Effector memory CD8-positive, alpha-beta T cell (primary cell): ENCODE measurements at regions not wholly inside any gene's neighbourhood (a gene's known extent, or its start where the extent isn't known, plus 50 kb on each side); places are given as distances from the start of the nearest gene placed in this dataset.
"Not testable (repeated sequence)": the region's sequence is repeated elsewhere in the genome, so short reads cannot be mapped to it uniquely, and the experiment has no call there.

Experiments
- ATAC-seq: fragments of 150-1000 bp; cut with Tn5 transposase; replicated peaks from 2 replicates; pipeline ENCODE4 v1.10.0; 2021; ENCODE audit warnings: mild to moderate bottlenecking, moderate library complexity
- DNase-seq, 3 experiments: peaks; one replicate each; pipeline ENCODE4 v3.0.0; 2021
- H3K27ac Mint-ChIP-seq, 2 donors: one replicate each; pipeline ENCODE4 v1.8.0; 2022; ENCODE audit warnings: mild to moderate bottlenecking in 2 of 2, mixed read lengths in 2 of 2, moderate library complexity in 2 of 2
- H3K27me3 Mint-ChIP-seq, 2 donors: one replicate each; pipeline ENCODE4 v1.8.0; 2022; ENCODE audit warnings: mixed read lengths in 2 of 2
- H3K36me3 Mint-ChIP-seq: one replicate; pipeline ENCODE4 v1.8.0; 2022; ENCODE audit warnings: mild to moderate bottlenecking, moderate library complexity, mixed read lengths; ENCODE audit not compliant: insufficient read depth
- H3K4me1 Mint-ChIP-seq, 2 donors: one replicate each; pipeline ENCODE4 v1.8.0; 2022; ENCODE audit warnings: low read depth in 2 of 2, mixed read lengths in 2 of 2
- H3K4me3 Mint-ChIP-seq, 2 donors: one replicate each; pipeline ENCODE4 v1.8.0; 2022; ENCODE audit warnings: mild to moderate bottlenecking in 2 of 2, mixed read lengths in 2 of 2, moderate library complexity in 2 of 2
- H3K9me3 Mint-ChIP-seq, 2 donors: one replicate each; pipeline ENCODE4 v1.8.0; 2022; ENCODE audit warnings: mixed read lengths in 2 of 2

DNA sequence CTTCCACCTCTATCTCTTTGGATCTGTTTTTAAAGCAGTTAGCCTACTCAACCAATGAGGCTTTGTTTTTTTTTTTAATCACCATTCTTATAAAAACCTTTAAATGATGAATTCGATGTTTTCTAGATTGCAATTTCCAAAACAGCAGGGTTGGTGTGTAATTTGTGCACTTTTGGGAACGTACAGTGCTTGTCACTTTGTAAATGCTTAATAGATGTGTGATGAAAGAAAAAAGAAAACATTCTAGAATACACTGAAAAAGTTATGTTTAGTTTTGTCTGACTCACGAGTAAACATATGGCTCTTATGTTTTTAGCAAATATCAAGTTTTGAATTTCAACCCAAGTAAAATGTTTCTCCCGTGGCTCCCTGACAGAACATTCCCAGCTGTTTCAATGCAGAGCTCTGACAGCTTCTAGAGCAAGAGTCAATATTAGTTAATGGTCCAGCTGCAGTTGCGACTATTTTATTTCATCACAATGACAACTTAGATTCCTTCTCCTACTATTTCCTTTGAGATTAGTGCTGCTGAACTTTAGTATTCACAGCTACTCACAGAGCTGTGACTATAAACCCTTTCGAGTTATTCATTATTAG is 362.5 kb upstream of the ADAMTS5 start:
- H3K27me3 Mint-ChIP-seq, result no peaks in the 10 kb centered on the region
- ATAC-seq (no peak), DNase-seq (no peak)
- H3K9me3 Mint-ChIP-seq, result peaks cover 0 to 2% of the 10 kb centered on the region in 2 donors
- H3K36me3 Mint-ChIP-seq, result no peaks in the 10 kb centered on the region
- no peak overlapping the region for H3K27ac Mint-ChIP-seq
- H3K4me1 Mint-ChIP-seq, result no peaks in the 10 kb centered on the region
- no peak overlapping the region for H3K4me3 Mint-ChIP-seq

GRCh38 chr21:27326301-27326700 is 359.4 kb upstream of the ADAMTS5 start:
- Mint-ChIP-seq H3K4me1 (no peaks in the 10 kb centered on the region), H3K36me3 (no peaks in the 10 kb centered on the region), H3K4me3 (no peak overlapping the region), H3K9me3 (no peaks in the 10 kb centered on the region), H3K27ac (no peak overlapping the region), H3K27me3 (no peaks in the 10 kb centered on the region)
- ATAC-seq, result no peak
- DNase-seq, result no peak

- Mint-ChIP-seq H3K27me3 (no peaks in the 10 kb centered on the region), H3K9me3 (no peaks in the 10 kb centered on the region), H3K36me3 (no peaks in the 10 kb centered on the region), H3K4me1 (no peaks in the 10 kb centered on the region), H3K4me3 (no peak overlapping the region), H3K27ac (no peak overlapping the region)
- DNase-seq, result no peak
- no peak for ATAC-seq
Observed at GRCh38 chr21:27323331-27323730, 356.4 kb upstream of the ADAMTS5 start.

- no peaks in the 10 kb centered on the region for H3K36me3 Mint-ChIP-seq
- H3K27me3 Mint-ChIP-seq, result no peaks in the 10 kb centered on the region
- no peak for ATAC-seq
- no peak overlapping the region for H3K4me3 Mint-ChIP-seq
- no peaks in the 10 kb centered on the region for H3K9me3 Mint-ChIP-seq
- H3K27ac Mint-ChIP-seq, result no peak overlapping the region
- no peak for DNase-seq
- no peaks in the 10 kb centered on the region for H3K4me1 Mint-ChIP-seq
Observed at GRCh38 chr21:27321791-27322190, 354.9 kb upstream of the ADAMTS5 start.

DNA sequence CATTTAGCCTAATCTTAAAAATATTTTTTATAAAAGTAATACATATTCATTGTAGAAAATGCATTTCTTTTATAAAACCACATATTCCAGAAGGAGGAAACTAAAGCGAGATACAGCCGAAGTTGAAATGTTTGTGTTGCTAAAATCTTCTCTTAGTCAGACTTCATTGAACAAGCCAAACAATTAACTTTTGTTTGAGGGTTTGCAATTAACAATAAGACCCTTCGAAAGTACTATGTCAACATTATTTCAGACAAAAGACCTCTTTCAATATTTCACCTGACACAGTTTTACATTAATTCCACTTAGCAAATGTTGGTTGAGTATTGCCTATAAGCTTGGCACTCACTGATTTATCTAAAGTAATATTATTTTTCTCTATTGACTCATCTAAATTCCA is 354.0 kb upstream of the ADAMTS5 start:
- Mint-ChIP-seq H3K4me3 (no peak overlapping the region), H3K4me1 (no peaks in the 10 kb centered on the region), H3K27me3 (no peaks in the 10 kb centered on the region), H3K36me3 (no peaks in the 10 kb centered on the region), H3K9me3 (peaks cover 7 to 8% of the 10 kb centered on the region in 2 donors), H3K27ac (no peak overlapping the region)
- ATAC-seq (no peak), DNase-seq (no peak)

DNA sequence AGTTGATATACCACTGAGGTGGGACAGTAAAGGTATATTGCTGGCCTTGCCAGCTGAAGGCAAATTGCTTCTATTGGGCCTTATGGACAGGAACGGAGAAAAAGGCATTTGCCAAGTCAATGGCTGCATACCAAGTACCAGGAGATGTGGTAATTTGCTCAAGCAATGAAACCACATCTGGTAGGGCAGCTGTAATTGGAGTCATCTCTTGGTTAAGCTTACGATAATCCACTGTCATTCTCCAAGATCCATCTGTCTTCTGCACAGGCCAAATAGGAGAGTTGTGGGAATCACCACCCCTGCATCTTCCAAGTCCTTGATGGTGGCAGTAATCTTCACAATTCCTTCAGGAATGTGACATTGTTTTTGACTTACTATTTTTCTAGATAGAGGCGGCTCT is 350.7 kb upstream of the ADAMTS5 start:
- not testable (repeated sequence) for H3K4me1 Mint-ChIP-seq, H3K27ac Mint-ChIP-seq, DNase-seq, H3K4me3 Mint-ChIP-seq, H3K36me3 Mint-ChIP-seq, ATAC-seq, H3K27me3 Mint-ChIP-seq
- peaks cover 10 to 12% of the 10 kb centered on the region in 2 donors for H3K9me3 Mint-ChIP-seq

DNA sequence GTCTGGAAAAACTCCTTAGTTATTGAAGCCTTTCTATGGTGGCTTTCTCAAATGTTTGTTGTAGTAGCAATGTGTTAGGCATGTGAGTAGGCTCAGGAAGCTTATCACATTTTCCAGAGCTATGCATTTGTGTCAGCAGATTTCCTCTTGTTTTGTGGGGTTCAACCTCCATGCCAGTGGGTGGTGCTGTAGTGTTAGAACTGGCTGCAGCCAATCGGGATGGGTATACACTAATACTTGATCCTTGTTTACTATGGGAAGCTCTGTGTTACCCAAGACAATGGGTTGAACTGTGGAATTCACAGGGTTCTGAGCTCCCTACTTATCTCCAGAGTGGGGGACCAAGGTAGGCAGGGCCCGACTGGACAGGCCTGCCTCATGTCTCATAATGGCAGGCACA is 348.5 kb upstream of the ADAMTS5 start:
- no peaks in the 10 kb centered on the region for H3K27me3 Mint-ChIP-seq
- no peak overlapping the region for H3K27ac Mint-ChIP-seq
- DNase-seq, result no peak
- peaks cover 10 to 12% of the 10 kb centered on the region in 2 donors for H3K9me3 Mint-ChIP-seq
- H3K4me1 Mint-ChIP-seq, result no peaks in the 10 kb centered on the region
- no peak overlapping the region for H3K4me3 Mint-ChIP-seq
- ATAC-seq, result no peak
- H3K36me3 Mint-ChIP-seq, result no peaks in the 10 kb centered on the region

- peaks cover 10 to 12% of the 10 kb centered on the region in 2 donors for H3K9me3 Mint-ChIP-seq
- DNase-seq, result no peak
Observed at GRCh38 chr21:27314131-27314530, 347.2 kb upstream of the ADAMTS5 start.

GRCh38 chr21:27306791-27307775 is 340.2 kb upstream of the ADAMTS5 start:
- no peaks in the 10 kb centered on the region for H3K9me3 Mint-ChIP-seq
- no peaks in the 10 kb centered on the region for H3K27me3 Mint-ChIP-seq
- no peak overlapping the region for H3K27ac Mint-ChIP-seq
- no peak for DNase-seq
- H3K36me3 Mint-ChIP-seq, result no peaks in the 10 kb centered on the region
- H3K4me3 Mint-ChIP-seq, result no peak overlapping the region
- ATAC-seq, result no peak
- no peaks in the 10 kb centered on the region for H3K4me1 Mint-ChIP-seq

More at GRCh38 chr21:27314131-27314530, 347.2 kb upstream of the ADAMTS5 start:
- Mint-ChIP-seq H3K27me3 (no peaks in the 10 kb centered on the region), H3K27ac (no peak overlapping the region), H3K4me1 (no peaks in the 10 kb centered on the region), H3K36me3 (no peaks in the 10 kb centered on the region), H3K4me3 (no peak overlapping the region)
- no peak for ATAC-seq

DNA sequence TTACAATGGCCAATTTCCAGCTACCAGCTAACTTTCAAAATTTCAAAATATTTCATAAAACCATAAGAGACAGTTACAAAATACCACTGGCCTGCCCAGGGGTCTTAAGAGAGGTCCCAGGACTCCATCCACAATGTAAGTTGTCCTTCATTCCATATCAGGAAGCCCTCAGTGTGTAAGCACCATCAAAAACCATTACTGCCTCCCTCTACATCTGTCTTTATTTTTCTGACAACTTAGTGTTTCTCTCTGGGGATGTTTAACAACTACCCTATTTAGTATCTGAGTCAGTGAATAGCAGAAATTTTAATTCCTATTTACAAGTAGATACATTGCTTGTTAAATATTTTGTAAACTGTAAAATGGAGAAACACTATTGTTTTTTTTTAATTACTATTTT is 339.3 kb upstream of the ADAMTS5 start:
- H3K36me3 Mint-ChIP-seq, result no peaks in the 10 kb centered on the region
- H3K4me1 Mint-ChIP-seq, result no peaks in the 10 kb centered on the region
- ATAC-seq (no peak), DNase-seq (no peak)
- H3K4me3 Mint-ChIP-seq, result no peak overlapping the region
- no peaks in the 10 kb centered on the region for H3K9me3 Mint-ChIP-seq
- H3K27me3 Mint-ChIP-seq, result no peaks in the 10 kb centered on the region
- H3K27ac Mint-ChIP-seq, result no peak overlapping the region

DNA sequence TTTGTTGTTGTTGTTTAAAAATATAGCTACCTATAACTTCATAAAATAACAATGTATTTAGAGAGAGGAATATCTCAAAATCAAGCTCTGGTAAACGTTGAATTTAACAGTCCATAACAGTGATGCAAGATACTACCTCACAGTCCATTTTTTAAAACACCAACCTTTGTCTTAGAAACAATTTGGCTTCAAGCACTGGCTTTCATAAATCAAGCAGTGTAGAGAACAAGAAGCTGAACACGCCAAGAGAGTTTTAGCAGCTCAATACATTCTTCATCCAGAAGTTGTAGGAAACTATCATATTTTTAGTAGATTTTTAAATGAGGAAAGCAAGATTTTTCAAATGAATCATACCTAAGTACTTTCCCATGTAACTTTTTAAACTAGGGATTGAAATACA is 334.3 kb upstream of the ADAMTS5 start:
- Mint-ChIP-seq H3K9me3 (no peaks in the 10 kb centered on the region), H3K36me3 (no peaks in the 10 kb centered on the region), H3K27me3 (no peaks in the 10 kb centered on the region), H3K4me1 (no peaks in the 10 kb centered on the region), H3K4me3 (no peak overlapping the region), H3K27ac (no peak overlapping the region)
- no peak for ATAC-seq
- DNase-seq, result no peak

DNA sequence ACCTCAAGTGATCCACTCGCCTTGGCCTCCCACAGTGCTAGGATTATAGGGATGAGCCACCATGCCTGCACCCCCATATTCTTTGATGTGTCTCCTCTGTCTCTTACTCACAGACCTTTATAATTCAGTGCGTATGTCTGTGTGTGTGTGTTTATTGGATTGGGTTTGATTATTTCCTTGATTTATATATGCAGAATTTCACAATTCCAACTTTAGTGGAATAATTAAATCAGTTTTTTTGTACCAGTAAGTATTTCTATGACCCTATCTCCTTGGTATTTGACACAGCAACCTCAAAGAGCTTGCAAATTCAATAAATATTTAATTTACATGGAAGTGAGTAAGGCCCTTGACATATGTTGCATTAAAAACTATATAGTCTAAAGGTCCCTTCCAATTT is 333.9 kb upstream of the ADAMTS5 start:
- H3K4me1 Mint-ChIP-seq, result no peaks in the 10 kb centered on the region
- ATAC-seq (no peak), DNase-seq (no peak)
- no peaks in the 10 kb centered on the region for H3K36me3 Mint-ChIP-seq
- H3K4me3 Mint-ChIP-seq, result no peak overlapping the region
- no peak overlapping the region for H3K27ac Mint-ChIP-seq
- H3K9me3 Mint-ChIP-seq, result no peaks in the 10 kb centered on the region
- H3K27me3 Mint-ChIP-seq, result no peaks in the 10 kb centered on the region

DNA sequence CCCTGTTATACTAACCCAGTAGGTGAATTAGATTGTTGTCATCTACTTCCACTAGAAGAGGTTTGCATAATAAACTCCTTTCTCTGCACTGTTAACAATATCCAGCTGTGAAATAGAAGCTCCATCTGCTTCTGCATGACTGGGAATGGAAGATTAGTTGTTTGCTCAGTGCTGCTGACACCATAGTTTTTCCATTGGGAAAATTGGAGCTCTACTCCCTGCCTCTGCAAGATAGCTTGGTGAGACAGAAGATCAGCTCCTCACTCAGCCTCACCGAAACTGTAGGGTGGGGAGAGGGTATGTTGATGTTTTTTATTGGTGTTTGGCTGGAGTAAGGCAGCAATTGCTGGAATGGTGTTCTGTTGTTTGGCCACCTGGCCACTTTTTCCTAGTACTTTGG is 331.6 kb upstream of the ADAMTS5 start:
- Mint-ChIP-seq H3K4me3 (no peak overlapping the region), H3K27me3 (no peaks in the 10 kb centered on the region), H3K9me3 (peaks cover 3 to 7% of the 10 kb centered on the region in 2 donors), H3K27ac (no peak overlapping the region), H3K36me3 (no peaks in the 10 kb centered on the region), H3K4me1 (no peaks in the 10 kb centered on the region)
- DNase-seq (no peak), ATAC-seq (no peak)

- H3K4me1 Mint-ChIP-seq, result no peaks in the 10 kb centered on the region
- no peaks in the 10 kb centered on the region for H3K27me3 Mint-ChIP-seq
- H3K9me3 Mint-ChIP-seq, result peaks cover 9 to 15% of the 10 kb centered on the region in 2 donors
- no peak overlapping the region for H3K27ac Mint-ChIP-seq
- no peak for DNase-seq
- ATAC-seq, result no peak
- no peak overlapping the region for H3K4me3 Mint-ChIP-seq
- no peaks in the 10 kb centered on the region for H3K36me3 Mint-ChIP-seq
Observed at GRCh38 chr21:27293239-27293638, 326.4 kb upstream of the ADAMTS5 start.
